ENCODE measurements at regions not wholly inside any gene's neighbourhood (a gene's known extent, or its start where the extent isn't known, plus 50 kb on each side); places are given as distances from the start of the nearest gene placed in this dataset.
A peak's percentile ranks its signal among the peaks of the same experiment; 100 is the strongest.

- Histone ChIP-seq H3K79me2 (ENCODE audit: insufficient read depth, low read length) (no peaks in the 10 kb centered on the region), H2AFZ (ENCODE audit: low read depth, low read length) (no peak overlapping the region), H3K4me3 (ENCODE audit: insufficient read depth, low read depth, low read length) (no peak overlapping the region), H3K27me3 (ENCODE audit: insufficient read depth, low read length) (no peaks in the 10 kb centered on the region), H3K9me3 (ENCODE audit: insufficient read depth, low read depth, low read length) (no peaks in the 10 kb centered on the region), H3K9ac (ENCODE audit: low read length) (no peak overlapping the region), H3K27ac (ENCODE audit: low read depth, low read length) (no peak overlapping the region), H3K36me3 (ENCODE audit: insufficient read depth, low read length) (no peaks in the 10 kb centered on the region), H4K20me1 (ENCODE audit: insufficient read depth, low read length) (no peaks in the 10 kb centered on the region), H3K4me2 (ENCODE audit: low read length) (no peak overlapping the region), H3K4me1 (ENCODE audit: insufficient read depth, low read length) (no peaks in the 10 kb centered on the region)
- TF ChIP-seq CTCF (IDR thresholded peaks at IDR 0.05; ENCODE audit: insufficient read depth, low read depth, low read length) = no peak
- TF ChIP-seq EZH2 (IDR thresholded peaks at IDR 0.05; ENCODE audit: insufficient read depth, low read length) = no peak
- H3K9me3 Mint-ChIP-seq (ENCODE audit: unreplicated experiment) = no peaks in the 10 kb centered on the region
- H3K4me3 Mint-ChIP-seq (ENCODE audit: unreplicated experiment) = no peak overlapping the region
- H3K4me1 Mint-ChIP-seq (ENCODE audit: low read depth, unreplicated experiment) = peaks cover 7% of the 10 kb centered on the region
- no peaks in the 10 kb centered on the region for H3K36me3 Mint-ChIP-seq (ENCODE audit: low read depth, unreplicated experiment)
- H3K27me3 Mint-ChIP-seq (ENCODE audit: low read depth, unreplicated experiment) = no peaks in the 10 kb centered on the region
- H3K27ac Mint-ChIP-seq (ENCODE audit: unreplicated experiment) = no peak overlapping the region
- no peak for DNase-seq (ENCODE audit: low read depth)
- no peak for FAIRE-seq
Measured at GRCh38 chr10:3960496-3960895, 175.5 kb upstream of the KLF6 start.

- DNase-seq (ENCODE audit: low read depth) = no peak
- H3K4me3 Mint-ChIP-seq (ENCODE audit: unreplicated experiment) = no peak overlapping the region
- no peak overlapping the region for H3K27ac ChIP-seq (ENCODE audit: low read depth, low read length)
- no peak overlapping the region for H3K9ac ChIP-seq (ENCODE audit: low read length)
- no peak overlapping the region for H3K4me3 ChIP-seq (ENCODE audit: insufficient read depth, low read depth, low read length)
- H3K36me3 Mint-ChIP-seq (ENCODE audit: low read depth, unreplicated experiment) = no peaks in the 10 kb centered on the region
- no peak overlapping the region for H3K27ac Mint-ChIP-seq (ENCODE audit: unreplicated experiment)
- no peaks in the 10 kb centered on the region for H3K27me3 ChIP-seq (ENCODE audit: insufficient read depth, low read length)
- no peaks in the 10 kb centered on the region for H4K20me1 ChIP-seq (ENCODE audit: insufficient read depth, low read length)
- no peaks in the 10 kb centered on the region for H3K79me2 ChIP-seq (ENCODE audit: insufficient read depth, low read length)
- no peak overlapping the region for H3K4me2 ChIP-seq (ENCODE audit: low read length)
- no peaks in the 10 kb centered on the region for H3K36me3 ChIP-seq (ENCODE audit: insufficient read depth, low read length)
- H3K4me1 ChIP-seq (ENCODE audit: insufficient read depth, low read length) = peaks cover 3% of the 10 kb centered on the region
- peaks cover 7% of the 10 kb centered on the region for H3K4me1 Mint-ChIP-seq (ENCODE audit: low read depth, unreplicated experiment)
- FAIRE-seq = peak; percentile 5
- H2AFZ ChIP-seq (ENCODE audit: low read depth, low read length) = no peak overlapping the region
- H3K9me3 Mint-ChIP-seq (ENCODE audit: unreplicated experiment) = no peaks in the 10 kb centered on the region
- TF ChIP-seq CTCF (IDR thresholded peaks at IDR 0.05; ENCODE audit: insufficient read depth, low read depth, low read length) (no peak), EZH2 (IDR thresholded peaks at IDR 0.05; ENCODE audit: insufficient read depth, low read length) (no peak)
- H3K27me3 Mint-ChIP-seq (ENCODE audit: low read depth, unreplicated experiment) = no peaks in the 10 kb centered on the region
- no peaks in the 10 kb centered on the region for H3K9me3 ChIP-seq (ENCODE audit: insufficient read depth, low read depth, low read length)
Measured at GRCh38 chr10:3959370-3960325, 174.6 kb upstream of the KLF6 start.

GRCh38 chr10:3958472-3958996 lies 173.5 kb upstream of the KLF6 start:
- H3K4me1 ChIP-seq (ENCODE audit: insufficient read depth, low read length) = peaks cover 3% of the 10 kb centered on the region
- H3K9me3 ChIP-seq (ENCODE audit: insufficient read depth, low read depth, low read length) = no peaks in the 10 kb centered on the region
- no peaks in the 10 kb centered on the region for H4K20me1 ChIP-seq (ENCODE audit: insufficient read depth, low read length)
- Mint-ChIP-seq H3K4me3 (ENCODE audit: unreplicated experiment) (no peak overlapping the region), H3K4me1 (ENCODE audit: low read depth, unreplicated experiment) (peaks cover 7% of the 10 kb centered on the region), H3K27me3 (ENCODE audit: low read depth, unreplicated experiment) (no peaks in the 10 kb centered on the region), H3K36me3 (ENCODE audit: low read depth, unreplicated experiment) (no peaks in the 10 kb centered on the region), H3K27ac (ENCODE audit: unreplicated experiment) (no peak overlapping the region), H3K9me3 (ENCODE audit: unreplicated experiment) (no peaks in the 10 kb centered on the region)
- TF ChIP-seq CTCF (IDR thresholded peaks at IDR 0.05; ENCODE audit: insufficient read depth, low read depth, low read length) (no peak), EZH2 (IDR thresholded peaks at IDR 0.05; ENCODE audit: insufficient read depth, low read length) (no peak)
- no peaks in the 10 kb centered on the region for H3K36me3 ChIP-seq (ENCODE audit: insufficient read depth, low read length)
- H2AFZ ChIP-seq (ENCODE audit: low read depth, low read length) = no peak overlapping the region
- no peak overlapping the region for H3K9ac ChIP-seq (ENCODE audit: low read length)
- FAIRE-seq (no peak), DNase-seq (ENCODE audit: low read depth) (no peak)
- no peaks in the 10 kb centered on the region for H3K27me3 ChIP-seq (ENCODE audit: insufficient read depth, low read length)
- no peak overlapping the region for H3K27ac ChIP-seq (ENCODE audit: low read depth, low read length)
- H3K4me3 ChIP-seq (ENCODE audit: insufficient read depth, low read depth, low read length) = no peak overlapping the region
- H3K4me2 ChIP-seq (ENCODE audit: low read length) = no peak overlapping the region
- no peaks in the 10 kb centered on the region for H3K79me2 ChIP-seq (ENCODE audit: insufficient read depth, low read length)
